Kidney tubule cell (primary cell): ENCODE measurements at regions not wholly inside any gene's neighbourhood (a gene's known extent, or its start where the extent isn't known, plus 50 kb on each side); places are given as distances from the start of the nearest gene placed in this dataset.
"Not testable (repeated sequence)": the region's sequence is repeated elsewhere in the genome, so short reads cannot be mapped to it uniquely, and the experiment has no call there.

ENCODE experiments used
- DNase-seq: peaks from one replicate; pipeline ENCODE4 v3.0.0-alpha.2; 2018; ENCODE audit warnings: low spot score

GRCh38 chr9:89695979-89696378 lies 91.2 kb downstream of the GADD45G start:
- DNase-seq = not testable (repeated sequence)

- no peak for DNase-seq
These were observed 92.0 kb downstream of the GADD45G start for GRCh38 chr9:89696780-89697179.

GRCh38 chr9:89697553-89697952 lies 92.7 kb downstream of the GADD45G start:
- no peak for DNase-seq

GRCh38 chr9:89698411-89699005 lies 93.7 kb downstream of the GADD45G start:
- no peak for DNase-seq

- no peak for DNase-seq
These were observed 94.8 kb downstream of the GADD45G start for GRCh38 chr9:89699646-89700045.

- DNase-seq = no peak
These were observed 96.5 kb downstream of the GADD45G start for GRCh38 chr9:89701221-89701798.

- DNase-seq = no peak
These were observed 97.6 kb downstream of the GADD45G start for GRCh38 chr9:89702401-89702800.

- no peak for DNase-seq
These were observed 100.8 kb downstream of the GADD45G start for GRCh38 chr9:89705651-89706050.

GRCh38 chr9:89706086-89706485 lies 101.3 kb downstream of the GADD45G start:
- no peak for DNase-seq

- no peak for DNase-seq
These were observed 101.9 kb downstream of the GADD45G start for GRCh38 chr9:89706731-89707191.

GRCh38 chr9:89710697-89711096 lies 105.9 kb downstream of the GADD45G start:
- no peak for DNase-seq

GRCh38 chr9:89711866-89712265 lies 107.1 kb downstream of the GADD45G start:
- no peak for DNase-seq

- DNase-seq = no peak
These were observed 107.5 kb downstream of the GADD45G start for GRCh38 chr9:89712283-89712682.

- peak; percentile 9 for DNase-seq
These were observed 109.5 kb downstream of the GADD45G start for GRCh38 chr9:89714321-89714720.

- DNase-seq = no peak
These were observed 110.6 kb downstream of the GADD45G start for GRCh38 chr9:89715318-89715858.

GRCh38 chr9:89715881-89716280 lies 111.1 kb downstream of the GADD45G start:
- DNase-seq = no peak

GRCh38 chr9:89716559-89716958 lies 111.7 kb downstream of the GADD45G start:
- DNase-seq = no peak

GRCh38 chr9:89718176-89718575 lies 113.4 kb downstream of the GADD45G start:
- DNase-seq = peak; percentile 39

GRCh38 chr9:89718651-89719050 lies 113.8 kb downstream of the GADD45G start:
- no peak for DNase-seq

- DNase-seq = peak; percentile 76
These were observed 114.4 kb downstream of the GADD45G start for GRCh38 chr9:89719202-89719601.

- DNase-seq = no peak
These were observed 115.9 kb downstream of the GADD45G start for GRCh38 chr9:89720696-89721175.

GRCh38 chr9:89721176-89721700 lies 116.4 kb downstream of the GADD45G start:
- no peak for DNase-seq

- DNase-seq = no peak
These were observed 117.2 kb downstream of the GADD45G start for GRCh38 chr9:89721971-89722530.
